HCT116 (cell line): ENCODE measurements at regions not wholly inside any gene's neighbourhood (a gene's known extent, or its start where the extent isn't known, plus 50 kb on each side); places are given as distances from the start of the nearest gene placed in this dataset.

ENCODE experiments used
- ATAC-seq: fragments of 200-7000 bp; cut with Tn5 transposase; 2 replicates; pipeline ENCODE4 v1.9.1; 2020; ENCODE audit warnings: mild to moderate bottlenecking, moderate library complexity
- BruUV-seq: library from RNA; stranded (reverse); fragments of 400-500 nt; replicated peaks from 2 replicates; lab custom pipeline; 2021; lab: Mats Ljungman, UMichigan
- CTCF ChIA-PET: fragments of 300-600 bp; sonication (Branson Sonifier 250); formaldehyde crosslinking; loops from one replicate; lab custom pipeline; 2021; ENCODE audit warnings: antibody characterized with exemption; lab: Charles Lee
- POLR2A ChIA-PET: fragments of 300-600, 350-600 bp; sonication (Branson Sonifier 250); formaldehyde crosslinking; loops from one replicate; lab custom pipeline; 2021; ENCODE audit warnings: antibody characterized with exemption; lab: Charles Lee
- RAD21 ChIA-PET, 2 experiments: fragments of 300-600 bp; sonication (Branson Sonifier 250); formaldehyde crosslinking; loops; one replicate each; lab custom pipeline; 2023; ENCODE audit warnings: low total read pairs in 2 of 2; ENCODE audit not compliant: uncharacterized antibody in 2 of 2, unreplicated experiment in 2 of 2, low non-redundant PET in 1 of 2; lab: Charles Lee
- DNase-seq: peaks from one replicate; pipeline ENCODE4 v3.0.0-alpha.2; 2010; ENCODE audit warnings: low read depth, low spot score
- H2AFZ ChIP-seq: fragments of 200-600 bp; shearing (Covaris generic), sonication (generic); 2 replicates; pipeline ENCODE4 v1.6.1; 2017; ENCODE audit warnings: low read depth, mixed run types, mixed read lengths, antibody characterized with exemption, low read length; ENCODE audit not compliant: poor library complexity, severe bottlenecking
- H3K27ac ChIP-seq: 2 replicates; pipeline ENCODE4 v1.5.1; 2012; ENCODE audit warnings: low read depth, low read length
- H3K27me3 ChIP-seq: fragments of 200-600 bp; sonication (generic); 2 replicates; pipeline ENCODE4 v1.6.1; 2016; ENCODE audit warnings: mixed run types, low read length, mixed read lengths; ENCODE audit not compliant: insufficient read depth
- H3K36me3 ChIP-seq, 2 experiments: fragments of 200-500 bp in 1 of 2; fragments of 200-600 bp in 1 of 2; sonication (Bioruptor generic) in 1 of 2; sonication (generic) in 1 of 2; 2 replicates each; pipeline versions ENCODE4 v1.5.1 to v1.6.1; 2014 to 2016; ENCODE audit warnings: low read length in 2 of 2, inconsistent platforms in 1 of 2, mixed read lengths in 1 of 2, mixed run types in 1 of 2; ENCODE audit not compliant: insufficient read depth in 2 of 2, control insufficient read depth in 1 of 2
- H3K4me1 ChIP-seq, 2 experiments: fragments of 200-600 bp in 1 of 2; sonication (generic) in 1 of 2; 2 replicates each; pipeline versions ENCODE4 v1.5.1 to v1.6.1; 2012 to 2017; ENCODE audit warnings: low read length in 2 of 2, inconsistent platforms in 1 of 2, mild to moderate bottlenecking in 1 of 2, mixed read lengths in 1 of 2, mixed run types in 1 of 2, moderate library complexity in 1 of 2; ENCODE audit not compliant: insufficient read depth in 2 of 2, control insufficient read depth in 1 of 2
- H3K4me2 ChIP-seq: fragments of 200-600 bp; sonication (generic); 2 replicates; pipeline ENCODE4 v1.6.1; 2017; ENCODE audit warnings: mixed run types, low read length, mixed read lengths
- H3K4me3 ChIP-seq, 2 experiments: fragments of 200-600 bp in 1 of 2; sonication (generic) in 1 of 2; replicated peaks in 1 of 2; 2 replicates each; pipeline ENCODE4 v1.5.1; 2011 to 2016; ENCODE audit warnings: low read length in 2 of 2, control low read depth in 1 of 2, low read depth in 1 of 2, mild to moderate bottlenecking in 1 of 2, mixed read lengths in 1 of 2, mixed run types in 1 of 2
- H3K79me2 ChIP-seq: fragments of 200-600 bp; sonication (generic); 2 replicates; pipeline ENCODE4 v1.6.1; 2017; ENCODE audit warnings: mild to moderate bottlenecking, mixed run types, low read length, moderate library complexity, mixed read lengths; ENCODE audit not compliant: insufficient read depth
- H3K9ac ChIP-seq: fragments of 200-600 bp; sonication (generic); 2 replicates; pipeline ENCODE4 v1.6.1; 2016; ENCODE audit warnings: low read length, mixed read lengths
- H3K9me2 ChIP-seq: fragments of 200-600 bp; sonication (generic), shearing (Covaris generic); 2 replicates; pipeline ENCODE4 v1.6.1; 2017; ENCODE audit warnings: mixed run types, mild to moderate bottlenecking, moderate library complexity; ENCODE audit not compliant: insufficient read depth
- H3K9me3 ChIP-seq, 2 experiments: fragments of 200-500 bp in 1 of 2; fragments of 200-600 bp in 1 of 2; sonication (Bioruptor generic) in 1 of 2; sonication (generic) in 1 of 2; 2 replicates each; pipeline ENCODE4 v1.6.1; 2014 to 2017; ENCODE audit warnings: low read length in 2 of 2, mixed read lengths in 2 of 2, inconsistent platforms in 1 of 2, low read depth in 1 of 2, mild to moderate bottlenecking in 1 of 2, mixed run types in 1 of 2, moderate library complexity in 1 of 2; ENCODE audit not compliant: control insufficient read depth in 1 of 2, insufficient read depth in 1 of 2
- H4K20me1 ChIP-seq: fragments of 200-600 bp; sonication (generic), shearing (Covaris generic); 2 replicates; pipeline ENCODE4 v1.6.1; 2017; ENCODE audit warnings: mixed run types, mild to moderate bottlenecking, moderate library complexity; ENCODE audit not compliant: insufficient read depth
- CBX3 ChIP-seq: IDR thresholded peaks from 2 replicates; pipeline ENCODE4 v1.6.1; 2012; ENCODE audit warnings: low read depth
- CEBPB ChIP-seq: IDR thresholded peaks from 2 replicates; pipeline ENCODE4 v1.6.1; 2012; ENCODE audit warnings: low read depth
- CTCF ChIP-seq, 3 experiments: fragments of 200-600 bp in 1 of 3; sonication (generic) in 1 of 3; IDR thresholded peaks in 2 of 3; conservative IDR thresholded peaks in 1 of 3; 2 replicates each; pipeline ENCODE4 v1.5.1; 2012 to 2017; ENCODE audit warnings: low read depth in 2 of 3, low read length in 2 of 3, antibody characterized with exemption in 1 of 3, borderline replicate concordance in 1 of 3, control low read depth in 1 of 3, mild to moderate bottlenecking in 1 of 3, mixed read lengths in 1 of 3, mixed run types in 1 of 3, moderate library complexity in 1 of 3; ENCODE audit not compliant: insufficient read depth in 1 of 3
- EZH2 ChIP-seq: fragments of 200-600 bp; sonication (generic); IDR thresholded peaks from 2 replicates; pipeline ENCODE4 v1.6.1; 2017; ENCODE audit warnings: antibody characterized with exemption, mixed run types
- EZH2phosphoT487 ChIP-seq: fragments of 200-600 bp; IDR thresholded peaks from 2 replicates; pipeline ENCODE4 v1.6.1; 2018; ENCODE audit warnings: antibody characterized with exemption, borderline replicate concordance
- POLR2A ChIP-seq: IDR thresholded peaks from 2 replicates; pipeline ENCODE4 v1.7.0; 2011; ENCODE audit warnings: borderline replicate concordance; ENCODE audit not compliant: insufficient read depth, insufficient read length; ENCODE audit errors: extremely low read depth
- POLR2AphosphoS5 ChIP-seq: IDR thresholded peaks from 2 replicates; pipeline ENCODE4 v1.6.1; 2011; ENCODE audit warnings: mild to moderate bottlenecking, low read depth, low read length, moderate library complexity
- RAD21 ChIP-seq: IDR thresholded peaks from 2 replicates; pipeline ENCODE4 v1.6.1; 2012; ENCODE audit warnings: low read depth, mild to moderate bottlenecking
- SIN3A ChIP-seq: IDR thresholded peaks from 2 replicates; pipeline ENCODE4 v1.6.1; 2012; ENCODE audit warnings: low read depth
- SP1 ChIP-seq: IDR thresholded peaks from 2 replicates; pipeline ENCODE4 v1.6.1; 2012; ENCODE audit warnings: low read depth
- SRF ChIP-seq: IDR thresholded peaks from 2 replicates; pipeline ENCODE4 v1.6.1; 2012; ENCODE audit warnings: low read depth
- ZBTB33 ChIP-seq: IDR thresholded peaks from 2 replicates; pipeline ENCODE4 v1.6.1; 2011; ENCODE audit warnings: mild to moderate bottlenecking, low read length, moderate library complexity; ENCODE audit not compliant: insufficient replicate concordance; ENCODE audit errors: extremely low read depth
- ZFX ChIP-seq: fragments of 450-650 bp; IDR thresholded peaks from 2 replicates; pipeline ENCODE4 v1.6.1; 2017
- ZNF274 ChIP-seq: fragments of 200-500 bp; sonication (Bioruptor generic); IDR thresholded peaks from 2 replicates; pipeline ENCODE4 v1.6.1; 2014; ENCODE audit warnings: mild to moderate bottlenecking, low read depth, low read length, inconsistent platforms
- intact Hi-C: fragments of 100-400 bp; cut with micrococcal nuclease; formaldehyde crosslinking; loops from 2 replicates; pipeline ENCODE4 v1.10.0; 2022
- TF ChIP-seq, protein P1 (sequence below): IDR thresholded peaks from 2 replicates; pipeline ENCODE4 v1.6.1; 2012

DNA sequence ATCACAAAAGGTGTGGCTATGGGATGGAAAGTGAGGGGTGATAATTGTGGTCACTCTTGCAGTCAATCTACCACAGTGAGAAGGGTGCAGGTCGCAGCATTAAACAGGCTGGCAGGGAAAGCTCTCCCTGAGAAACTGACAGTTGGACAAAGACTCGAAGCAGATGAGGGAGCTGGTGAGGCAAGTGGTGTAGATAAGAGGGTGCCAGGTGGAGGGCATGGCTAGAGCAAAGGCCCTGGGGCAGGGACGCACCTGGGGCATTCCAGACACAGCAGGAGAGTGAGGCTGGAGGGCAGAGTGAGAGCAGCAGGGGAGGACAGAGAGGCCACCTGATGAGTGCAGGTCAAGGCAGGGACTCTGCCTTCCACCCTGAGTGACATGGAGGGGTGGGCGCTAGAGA is 264.8 kb downstream of the PRDM2 start (continued):
- no peak for TF ChIP-seq ZBTB33
- no peak for TF ChIP-seq EZH2phosphoT487
- no peak for TF ChIP-seq SRF
- no peak for TF ChIP-seq POLR2A
- no peak for TF ChIP-seq CBX3
- TF ChIP-seq POLR2AphosphoS5, result no peak
- no peak for TF ChIP-seq ZFX

DNA sequence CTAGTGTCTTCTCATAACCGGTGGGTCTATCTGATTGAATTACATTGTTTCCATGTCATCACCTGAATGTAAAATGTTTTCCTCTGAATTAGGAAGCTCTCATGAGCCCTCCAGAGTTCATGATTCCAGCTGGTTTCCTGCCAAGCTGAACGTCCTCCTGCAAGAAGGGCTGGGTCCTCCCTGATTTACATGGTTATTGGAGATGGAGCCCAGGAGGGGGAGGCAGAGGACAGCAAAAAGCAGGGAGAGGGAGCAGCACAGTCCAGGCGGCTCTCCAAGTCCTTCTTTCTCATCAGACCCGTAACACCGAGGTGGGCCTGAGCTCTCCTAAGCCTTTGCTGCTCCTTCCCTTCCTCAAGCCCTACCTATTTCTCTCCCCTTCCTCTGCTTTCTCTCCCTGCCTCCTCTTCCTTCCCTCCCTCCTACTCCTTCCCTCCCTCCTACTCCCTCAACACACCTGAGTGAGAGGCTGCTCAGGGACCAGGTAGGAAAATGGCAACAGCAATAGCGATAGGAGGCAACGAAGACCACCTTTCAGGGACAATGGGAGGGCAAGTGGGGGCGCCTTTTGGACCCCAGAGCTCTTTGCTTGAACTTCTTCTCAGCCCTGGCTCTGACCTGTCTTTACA is 265.9 kb downstream of the PRDM2 start:
- Histone ChIP-seq H3K4me3 (no peak overlapping the region), H3K79me2 (no peaks in the 10 kb centered on the region), H3K9me2 (no peaks in the 10 kb centered on the region), H3K4me1 (no peaks in the 10 kb centered on the region), H4K20me1 (no peaks in the 10 kb centered on the region), H3K27ac (no peak overlapping the region), H3K36me3 (no peaks in the 10 kb centered on the region), H3K9me3 (no peaks in the 10 kb centered on the region), H2AFZ (no peak overlapping the region), H3K27me3 (peaks cover 35% of the 10 kb centered on the region; the same call in 1 of the 2 replicates), H3K4me2 (no peak overlapping the region), H3K9ac (no peak overlapping the region)
- ChIA-PET RAD21 (no interaction called here), POLR2A (no interaction called here), CTCF (interaction anchor here (1.2 kb wide), 3 partner anchors 148 to 1060 kb away, joined by 3 to 5 read pairs (median 4); no protein-coding TSS in a partner anchor)
- peak; percentile 43 for DNase-seq
- intact Hi-C loops, result loop anchor here (5.0 kb wide), 3 partner anchors 181 to 1131 kb away; no protein-coding TSS in a partner anchor
- no peak for TF ChIP-seq ZNF274
- TF ChIP-seq CEBPB, result no peak
- no peak for TF ChIP-seq ZBTB33
- TF ChIP-seq CTCF (IDR thresholded peaks at IDR 0.05 in 2 of 3, conservative IDR thresholded peaks at IDR 0.05 in 1 of 3; ENCODE audit: borderline replicate concordance in 1 of 3, insufficient read depth in 1 of 3, low read depth in 2 of 3, low read length in 2 of 3), result peak; percentile 42 to 58 (median 55)
- TF ChIP-seq SIN3A, result no peak
- peak; percentile 89 for TF ChIP-seq RAD21
- no peak for TF ChIP-seq SRF
- no peak for TF ChIP-seq SP1
- TF ChIP-seq EZH2, result no peak
- TF ChIP-seq, protein P1, sequence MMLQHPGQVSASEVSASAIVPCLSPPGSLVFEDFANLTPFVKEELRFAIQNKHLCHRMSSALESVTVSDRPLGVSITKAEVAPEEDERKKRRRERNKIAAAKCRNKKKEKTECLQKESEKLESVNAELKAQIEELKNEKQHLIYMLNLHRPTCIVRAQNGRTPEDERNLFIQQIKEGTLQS, result no peak
- no TSS peak for BruUV-seq
- ATAC-seq, result peak; percentile 94
